Neural progenitor cell (in vitro differentiated cells): ENCODE measurements at regions not wholly inside any gene's neighbourhood (a gene's known extent, or its start where the extent isn't known, plus 50 kb on each side); places are given as distances from the start of the nearest gene placed in this dataset.
A peak's percentile ranks its signal among the peaks of the same experiment; 100 is the strongest.

Experiments
- DNase-seq: peaks from one replicate; pipeline ENCODE4 v3.0.0-alpha.2; 2016; ENCODE audit warnings: low spot score
- H2AFZ ChIP-seq: fragments of 200-600 bp; sonication (generic); replicated peaks from 2 replicates; pipeline ENCODE4 v1.6.1; 2016; ENCODE audit warnings: antibody characterized with exemption
- H3F3A ChIP-seq: fragments of 200-600 bp; sonication (generic); 2 replicates; pipeline ENCODE4 v1.6.1; 2016; ENCODE audit warnings: antibody characterized with exemption, low read depth
- H3K27ac ChIP-seq: fragments of 200-600 bp; sonication (generic); 2 replicates; pipeline ENCODE4 v1.5.1; 2016; ENCODE audit warnings: mild to moderate bottlenecking
- H3K27me3 ChIP-seq: fragments of 200-600 bp; sonication (generic); 2 replicates; pipeline ENCODE4 v1.6.1; 2016; ENCODE audit warnings: mild to moderate bottlenecking, moderate library complexity
- H3K36me3 ChIP-seq: fragments of 200-600 bp; sonication (generic); 2 replicates; pipeline ENCODE4 v1.5.1; 2016
- H3K4me1 ChIP-seq: fragments of 200-600 bp; sonication (generic); 2 replicates; pipeline ENCODE4 v1.6.1; 2016; ENCODE audit warnings: mixed run types
- H3K4me2 ChIP-seq: fragments of 200-600 bp; sonication (generic); 2 replicates; pipeline ENCODE4 v1.6.1; 2016
- H3K4me3 ChIP-seq: fragments of 200-600 bp; sonication (generic); 2 replicates; pipeline ENCODE4 v1.5.1; 2016
- H3K79me2 ChIP-seq: fragments of 200-600 bp; sonication (generic); 2 replicates; pipeline ENCODE4 v1.6.1; 2016; ENCODE audit warnings: low read depth
- H3K9ac ChIP-seq: fragments of 200-600 bp; sonication (generic); 2 replicates; pipeline ENCODE4 v1.6.1; 2016
- H3K9me3 ChIP-seq: fragments of 200-600 bp; sonication (generic); 2 replicates; pipeline ENCODE4 v1.5.1; 2016; ENCODE audit warnings: low read depth
- H4K20me1 ChIP-seq: fragments of 200-600 bp; sonication (generic); 2 replicates; pipeline ENCODE4 v1.6.1; 2016; ENCODE audit warnings: low read depth
- H3K27ac Mint-ChIP-seq: 3 replicates; pipeline ENCODE4 v1.8.0; 2021; ENCODE audit warnings: mixed read lengths
- H3K27me3 Mint-ChIP-seq: 2 replicates; pipeline ENCODE4 v1.8.0; 2022; ENCODE audit warnings: low read depth, mild to moderate bottlenecking, inconsistent platforms, moderate library complexity, mixed read lengths; ENCODE audit not compliant: insufficient read depth
- H3K36me3 Mint-ChIP-seq: 3 replicates; pipeline ENCODE4 v1.8.0; 2021; ENCODE audit warnings: mixed read lengths
- H3K4me1 Mint-ChIP-seq: 3 replicates; pipeline ENCODE4 v1.8.0; 2021; ENCODE audit warnings: mixed read lengths
- H3K4me3 Mint-ChIP-seq: 3 replicates; pipeline ENCODE4 v1.8.0; 2021; ENCODE audit warnings: mild to moderate bottlenecking, moderate library complexity, mixed read lengths
- H3K9me3 Mint-ChIP-seq: 3 replicates; pipeline ENCODE4 v1.8.0; 2020; ENCODE audit warnings: mixed read lengths
- CTCF ChIP-seq: fragments of 200-600 bp; sonication (generic); IDR thresholded peaks from 2 replicates; pipeline ENCODE4 v1.5.1; 2017; ENCODE audit warnings: antibody characterized with exemption, mild to moderate bottlenecking
- EZH2 ChIP-seq: fragments of 200-600 bp; sonication (generic); IDR thresholded peaks from 2 replicates; pipeline ENCODE4 v1.6.1; 2017; ENCODE audit warnings: antibody characterized with exemption, mild to moderate bottlenecking, moderate library complexity
- EZH2phosphoT487 ChIP-seq: fragments of 200-600 bp; sonication (generic); IDR thresholded peaks from 2 replicates; pipeline ENCODE4 v1.6.1; 2017; ENCODE audit warnings: antibody characterized with exemption

DNA sequence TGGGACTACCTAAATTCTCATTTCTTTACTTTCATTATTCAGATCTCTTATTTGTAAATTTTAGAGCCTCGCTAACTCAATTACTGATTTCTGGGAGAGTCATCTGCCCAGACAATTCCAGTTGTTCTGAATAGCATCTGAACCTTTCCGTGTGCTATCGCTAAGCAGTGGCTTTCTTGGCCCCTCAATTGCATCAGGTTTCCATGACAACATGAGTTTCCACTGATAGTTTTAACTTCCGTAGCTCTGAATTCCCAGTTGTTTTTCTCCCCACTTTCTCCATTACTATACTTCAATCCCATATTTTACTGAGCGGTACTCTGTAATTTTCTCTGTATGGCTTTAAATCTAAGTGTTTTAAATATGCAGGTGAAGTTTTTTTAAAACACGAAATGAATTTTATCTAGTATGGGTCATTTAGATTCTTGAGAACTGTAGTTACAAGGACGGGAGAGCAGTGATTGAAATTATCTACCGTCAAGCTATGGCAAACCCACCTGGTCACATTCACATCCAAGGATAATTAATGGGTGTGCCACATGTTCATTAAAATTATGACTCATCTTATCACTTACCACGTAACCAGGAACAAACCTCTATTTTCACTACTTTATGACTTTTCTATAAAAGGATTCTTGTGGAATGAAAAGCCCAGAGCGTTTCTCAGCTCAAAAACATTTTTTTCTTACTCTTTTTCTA is 223.5 kb upstream of the PCSK5 start:
- DNase-seq, result peak; percentile 50
- Mint-ChIP-seq H3K36me3 (no peaks in the 10 kb centered on the region), H3K27ac (no peak overlapping the region), H3K9me3 (no peaks in the 10 kb centered on the region), H3K27me3 (no peaks in the 10 kb centered on the region), H3K4me3 (no peak overlapping the region), H3K4me1 (peaks cover 12% of the 10 kb centered on the region)
- Histone ChIP-seq H3K4me1 (peaks cover 32% of the 10 kb centered on the region), H3K4me3 (no peak overlapping the region), H3F3A (peaks cover 4% of the 10 kb centered on the region), H3K36me3 (no peaks in the 10 kb centered on the region), H2AFZ (no peak overlapping the region), H3K27me3 (no peaks in the 10 kb centered on the region), H3K9me3 (no peaks in the 10 kb centered on the region), H4K20me1 (no peaks in the 10 kb centered on the region), H3K27ac (no peak overlapping the region), H3K4me2 (no peak overlapping the region), H3K79me2 (no peaks in the 10 kb centered on the region), H3K9ac (no peak overlapping the region)
- no peak for TF ChIP-seq CTCF

DNA sequence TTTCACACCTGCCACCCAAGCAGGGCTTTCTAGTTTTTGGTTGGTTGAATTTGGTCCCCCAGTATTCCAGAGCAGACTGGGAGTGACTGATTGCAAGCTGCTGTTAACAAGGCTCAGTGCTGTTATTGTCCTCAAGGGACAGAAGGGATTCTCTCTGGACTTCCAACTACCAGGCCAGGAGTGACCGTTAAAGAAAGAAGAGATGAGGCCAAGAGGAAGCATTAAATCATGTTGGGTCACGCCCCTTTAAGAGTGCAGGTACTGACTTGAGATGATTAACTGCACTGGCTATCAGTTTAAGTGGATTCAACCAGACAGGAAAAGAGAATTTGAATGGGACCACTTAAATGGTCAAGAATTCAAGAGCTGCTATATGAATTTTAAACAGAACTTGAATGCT is 220.8 kb upstream of the PCSK5 start:
- Mint-ChIP-seq H3K36me3 (no peaks in the 10 kb centered on the region), H3K27ac (no peak overlapping the region), H3K27me3 (no peaks in the 10 kb centered on the region), H3K4me1 (peaks cover 12% of the 10 kb centered on the region), H3K9me3 (peaks cover 10% of the 10 kb centered on the region), H3K4me3 (no peak overlapping the region)
- Histone ChIP-seq H3K79me2 (no peaks in the 10 kb centered on the region), H3K4me2 (peak overlapping the region; percentile 21), H4K20me1 (no peaks in the 10 kb centered on the region), H3K9ac (no peak overlapping the region), H3K4me3 (no peak overlapping the region), H3K4me1 (peaks cover 32% of the 10 kb centered on the region), H3K36me3 (no peaks in the 10 kb centered on the region), H3K9me3 (peaks cover 7% of the 10 kb centered on the region), H3F3A (peaks cover 4% of the 10 kb centered on the region), H2AFZ (no peak overlapping the region), H3K27ac (no peak overlapping the region), H3K27me3 (no peaks in the 10 kb centered on the region)
- TF ChIP-seq EZH2phosphoT487 (no peak), EZH2 (no peak), CTCF (no peak)
- DNase-seq, result peak; percentile 28

DNA sequence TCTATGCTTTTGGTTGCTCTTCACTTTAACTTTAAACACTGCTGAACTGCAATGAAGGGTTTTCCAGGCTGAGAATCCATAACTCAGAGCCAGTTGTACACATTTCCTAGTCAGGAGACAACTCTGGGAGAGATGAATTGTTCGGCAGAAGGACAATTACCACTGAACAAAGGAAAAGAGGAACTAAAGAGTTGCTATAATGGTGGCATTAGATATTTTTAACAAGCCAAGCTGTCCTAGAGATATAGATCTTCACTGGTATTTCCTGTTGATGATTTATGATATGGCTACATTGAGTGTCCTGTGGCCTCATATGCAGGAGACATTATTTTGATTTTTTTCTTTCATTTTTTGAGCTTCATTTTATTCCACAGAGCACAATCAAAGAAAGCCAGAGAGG is 219.1 kb upstream of the PCSK5 start:
- Mint-ChIP-seq H3K36me3 (no peaks in the 10 kb centered on the region), H3K27ac (no peak overlapping the region), H3K27me3 (no peaks in the 10 kb centered on the region), H3K9me3 (peaks cover 10% of the 10 kb centered on the region), H3K4me1 (peaks cover 12% of the 10 kb centered on the region), H3K4me3 (no peak overlapping the region)
- H3K4me3 ChIP-seq, result no peak overlapping the region
- H3K36me3 ChIP-seq, result no peaks in the 10 kb centered on the region
- H4K20me1 ChIP-seq, result no peaks in the 10 kb centered on the region
- H3K9ac ChIP-seq, result no peak overlapping the region
- H3K4me2 ChIP-seq, result no peak overlapping the region
- no peak for DNase-seq
- H3K4me1 ChIP-seq, result peaks cover 32% of the 10 kb centered on the region
- no peak overlapping the region for H2AFZ ChIP-seq
- no peaks in the 10 kb centered on the region for H3K79me2 ChIP-seq
- peaks cover 4% of the 10 kb centered on the region for H3F3A ChIP-seq
- no peak overlapping the region for H3K27ac ChIP-seq
- H3K9me3 ChIP-seq, result peaks cover 7% of the 10 kb centered on the region
- no peaks in the 10 kb centered on the region for H3K27me3 ChIP-seq
- no peak for TF ChIP-seq EZH2
- TF ChIP-seq EZH2phosphoT487, result no peak
- no peak for TF ChIP-seq CTCF
